ENCODE measurements at regions not wholly inside any gene's neighbourhood (a gene's known extent, or its start where the extent isn't known, plus 50 kb on each side); places are given as distances from the start of the nearest gene placed in this dataset.
"Not testable (repeated sequence)": the region's sequence is repeated elsewhere in the genome, so short reads cannot be mapped to it uniquely, and the experiment has no call there.

- TF ChIP-seq DBP (CRISPR knock-in tag; IDR thresholded peaks at IDR 0.05; ENCODE audit: not compliant biosample characterization) (no peak), ZNF326 (CRISPR knock-in tag; IDR thresholded peaks at IDR 0.05; ENCODE audit: borderline replicate concordance) (no peak), SMYD3 (CRISPR knock-in tag; IDR thresholded peaks at IDR 0.05) (no peak), ZNF296 (CRISPR knock-in tag; conservative IDR thresholded peaks at IDR 0.05) (no peak)
Observed at GRCh38 chr12:85425926-85426325, 145.9 kb downstream of the ALX1 start (continued).

GRCh38 chr12:85433148-85433547 is 153.1 kb downstream of the ALX1 start:
- H3K79me2 ChIP-seq (ENCODE audit: insufficient read depth, low read length); H3K9me3 ChIP-seq (ENCODE audit: low read length); H3K4me1 ChIP-seq (ENCODE audit: insufficient read depth, low read length); BruUV-seq (replicated peaks); H3K4me3 ChIP-seq (replicated peaks in 1 of 3; ENCODE audit: insufficient read depth in 1 of 3, low read depth in 2 of 3, low read length in 3 of 3); CTCF ChIA-PET (ENCODE audit: low intra/inter-chr PET ratio, low total read pairs); H4K20me1 ChIP-seq (ENCODE audit: insufficient read depth, low read length); intact Hi-C loops (cut with micrococcal nuclease; ENCODE audit: unreplicated experiment); FAIRE-seq; DNase-seq (ENCODE audit: low spot score); in situ Hi-C loops (cut with HindIII; ENCODE audit: extremely low pct_ligation_motif_present, low pct_unique_long_range_greater_than_20kb); POLR2A ChIA-PET; H3K9ac ChIP-seq (ENCODE audit: insufficient read depth, low read depth, low read length); ATAC-seq; H3K36me3 ChIP-seq (replicated peaks in 1 of 2; ENCODE audit: control insufficient read depth in 1 of 2, insufficient read depth in 2 of 2, low read length in 2 of 2); H3K27ac ChIP-seq (ENCODE audit: extremely low read length, insufficient read depth, low read length); H3K27me3 ChIP-seq (ENCODE audit: control insufficient read depth in 1 of 2, insufficient read depth in 2 of 2, low read length in 2 of 2); H3K4me2 ChIP-seq (ENCODE audit: low read depth, low read length); H2AFZ ChIP-seq (ENCODE audit: low read length): not testable (repeated sequence)

- intact Hi-C loops (cut with micrococcal nuclease; ENCODE audit: unreplicated experiment) = no loop called here
- H3K9me3 ChIP-seq (ENCODE audit: low read length) = no peaks in the 10 kb centered on the region
- TF ChIP-seq FOXP4 (CRISPR knock-in tag; IDR thresholded peaks at IDR 0.05) (no peak), ZNF749 (CRISPR knock-in tag; IDR thresholded peaks at IDR 0.05; ENCODE audit: borderline replicate concordance) (no peak), PHF21A (CRISPR knock-in tag; IDR thresholded peaks at IDR 0.05) (no peak), FOXM1 (CRISPR knock-in tag; IDR thresholded peaks at IDR 0.05) (no peak), TBP (CRISPR knock-in tag; IDR thresholded peaks at IDR 0.05) (no peak)
- H2AFZ ChIP-seq (ENCODE audit: low read length) = no peak overlapping the region
- no peak overlapping the region for H3K4me3 ChIP-seq (replicated peaks in 1 of 3; ENCODE audit: insufficient read depth in 1 of 3, low read depth in 2 of 3, low read length in 3 of 3)
- in situ Hi-C loops (cut with HindIII; ENCODE audit: extremely low pct_ligation_motif_present, low pct_unique_long_range_greater_than_20kb) = no loop called here
- no peaks in the 10 kb centered on the region for H3K36me3 ChIP-seq (replicated peaks in 1 of 2; ENCODE audit: control insufficient read depth in 1 of 2, insufficient read depth in 2 of 2, low read length in 2 of 2)
- no peaks in the 10 kb centered on the region for H3K27me3 ChIP-seq (ENCODE audit: control insufficient read depth in 1 of 2, insufficient read depth in 2 of 2, low read length in 2 of 2)
- BruUV-seq (replicated peaks) = no TSS peak
- no peak overlapping the region for H3K9ac ChIP-seq (ENCODE audit: insufficient read depth, low read depth, low read length)
- FAIRE-seq = no peak
- DNase-seq (ENCODE audit: low spot score) = no peak
- no peak overlapping the region for H3K27ac ChIP-seq (ENCODE audit: extremely low read length, insufficient read depth, low read length)
- H3K79me2 ChIP-seq (ENCODE audit: insufficient read depth, low read length) = no peaks in the 10 kb centered on the region
- H3K4me1 ChIP-seq (ENCODE audit: insufficient read depth, low read length) = no peaks in the 10 kb centered on the region
- ChIA-PET POLR2A (no interaction called here), CTCF (ENCODE audit: low intra/inter-chr PET ratio, low total read pairs) (no interaction called here)
- no peaks in the 10 kb centered on the region for H4K20me1 ChIP-seq (ENCODE audit: insufficient read depth, low read length)
- WGBS (ENCODE audit: low lambda C conversion rate) = 9% methylated on average over 1 of the region's 1 CpG
- H3K4me2 ChIP-seq (ENCODE audit: low read depth, low read length) = no peak overlapping the region
- ATAC-seq = no peak
Observed at GRCh38 chr12:85440271-85440670, 160.3 kb downstream of the ALX1 start.

Measured in HepG2 (cell line).